ENCODE measurements at regions not wholly inside any gene's neighbourhood (a gene's known extent, or its start where the extent isn't known, plus 50 kb on each side); places are given as distances from the start of the nearest gene placed in this dataset.

- TF ChIP-seq, protein P1, sequence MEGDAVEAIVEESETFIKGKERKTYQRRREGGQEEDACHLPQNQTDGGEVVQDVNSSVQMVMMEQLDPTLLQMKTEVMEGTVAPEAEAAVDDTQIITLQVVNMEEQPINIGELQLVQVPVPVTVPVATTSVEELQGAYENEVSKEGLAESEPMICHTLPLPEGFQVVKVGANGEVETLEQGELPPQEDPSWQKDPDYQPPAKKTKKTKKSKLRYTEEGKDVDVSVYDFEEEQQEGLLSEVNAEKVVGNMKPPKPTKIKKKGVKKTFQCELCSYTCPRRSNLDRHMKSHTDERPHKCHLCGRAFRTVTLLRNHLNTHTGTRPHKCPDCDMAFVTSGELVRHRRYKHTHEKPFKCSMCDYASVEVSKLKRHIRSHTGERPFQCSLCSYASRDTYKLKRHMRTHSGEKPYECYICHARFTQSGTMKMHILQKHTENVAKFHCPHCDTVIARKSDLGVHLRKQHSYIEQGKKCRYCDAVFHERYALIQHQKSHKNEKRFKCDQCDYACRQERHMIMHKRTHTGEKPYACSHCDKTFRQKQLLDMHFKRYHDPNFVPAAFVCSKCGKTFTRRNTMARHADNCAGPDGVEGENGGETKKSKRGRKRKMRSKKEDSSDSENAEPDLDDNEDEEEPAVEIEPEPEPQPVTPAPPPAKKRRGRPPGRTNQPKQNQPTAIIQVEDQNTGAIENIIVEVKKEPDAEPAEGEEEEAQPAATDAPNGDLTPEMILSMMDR (conservative IDR thresholded peaks at IDR 0.05; ENCODE audit: low read length) = no peak
- no peak for TF ChIP-seq EZH2phosphoT487 (IDR thresholded peaks at IDR 0.05; ENCODE audit: borderline replicate concordance)
These were observed 194.5 kb downstream of the TBX18 start for GRCh38 chr6:84569882-84570281.
